Hematopoietic multipotent progenitor cell treated with erythropoietin and hydrocortisone succinate and interleukin-3 and kit ligand, for 8 days (in vitro differentiated cells): ENCODE measurements at regions not wholly inside any gene's neighbourhood (a gene's known extent, or its start where the extent isn't known, plus 50 kb on each side); places are given as distances from the start of the nearest gene placed in this dataset.
"Not testable (repeated sequence)": the region's sequence is repeated elsewhere in the genome, so short reads cannot be mapped to it uniquely, and the experiment has no call there.

ENCODE experiments used
- DNase-seq: peaks from one replicate; pipeline ENCODE4 v3.0.0-alpha.2; 2015

DNA sequence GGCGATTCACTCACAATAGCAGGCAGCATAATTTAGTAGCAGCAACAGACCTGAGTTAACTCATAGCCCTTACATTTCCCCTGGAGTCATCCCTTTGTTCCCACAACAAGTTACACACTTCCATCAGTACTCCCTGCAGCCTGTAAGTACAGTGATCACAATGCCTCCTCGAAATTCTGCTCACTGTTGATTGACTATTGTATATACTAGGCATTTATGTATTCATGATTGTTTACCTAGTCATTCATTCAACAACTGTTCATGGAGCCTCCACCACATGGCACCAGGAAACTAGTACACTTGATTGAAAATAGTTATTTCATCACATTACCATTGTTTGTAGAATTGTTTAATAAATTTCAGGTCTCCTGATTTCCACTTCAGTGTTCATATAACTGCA lies 71.4 kb upstream of the P3H2 start:
- no peak for DNase-seq

DNA sequence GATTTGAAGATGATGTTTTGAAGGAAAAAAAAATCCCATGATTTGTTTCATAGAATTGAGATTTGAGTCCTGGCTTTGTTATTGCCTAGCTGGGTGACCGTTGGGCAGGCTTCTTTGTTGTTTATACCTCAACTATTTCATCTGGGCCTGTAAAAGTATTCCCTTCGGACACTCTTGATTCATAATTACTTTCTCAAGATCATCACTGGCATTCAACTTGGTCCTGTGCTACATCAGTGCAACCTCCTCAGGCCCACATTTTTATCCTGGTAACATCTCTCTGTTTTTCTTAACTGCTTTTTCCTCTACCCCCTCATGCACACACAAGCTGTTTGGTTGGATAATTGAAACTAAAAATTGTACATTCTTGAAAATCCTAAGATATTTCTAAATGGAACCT lies 67.5 kb upstream of the P3H2 start:
- DNase-seq = no peak

DNA sequence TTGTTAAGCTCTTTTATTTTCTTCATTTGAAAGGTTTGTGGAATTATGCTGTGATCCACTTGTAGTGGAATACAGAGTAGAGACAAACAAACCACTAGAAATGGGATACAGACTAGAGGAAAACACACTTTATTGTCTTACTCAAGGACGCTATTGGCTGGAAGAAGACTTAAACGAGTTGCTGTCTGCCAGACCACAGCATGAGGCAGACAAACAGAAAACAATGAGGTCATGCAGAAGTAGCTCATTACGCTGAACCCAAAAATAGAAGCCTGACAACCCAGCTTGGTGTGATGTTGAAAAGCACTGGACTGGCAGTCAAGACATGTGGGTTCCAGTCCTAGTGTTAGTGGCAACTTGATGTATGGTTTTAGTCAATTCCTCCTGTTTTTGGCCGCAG lies 62.4 kb upstream of the P3H2 start:
- no peak for DNase-seq

DNA sequence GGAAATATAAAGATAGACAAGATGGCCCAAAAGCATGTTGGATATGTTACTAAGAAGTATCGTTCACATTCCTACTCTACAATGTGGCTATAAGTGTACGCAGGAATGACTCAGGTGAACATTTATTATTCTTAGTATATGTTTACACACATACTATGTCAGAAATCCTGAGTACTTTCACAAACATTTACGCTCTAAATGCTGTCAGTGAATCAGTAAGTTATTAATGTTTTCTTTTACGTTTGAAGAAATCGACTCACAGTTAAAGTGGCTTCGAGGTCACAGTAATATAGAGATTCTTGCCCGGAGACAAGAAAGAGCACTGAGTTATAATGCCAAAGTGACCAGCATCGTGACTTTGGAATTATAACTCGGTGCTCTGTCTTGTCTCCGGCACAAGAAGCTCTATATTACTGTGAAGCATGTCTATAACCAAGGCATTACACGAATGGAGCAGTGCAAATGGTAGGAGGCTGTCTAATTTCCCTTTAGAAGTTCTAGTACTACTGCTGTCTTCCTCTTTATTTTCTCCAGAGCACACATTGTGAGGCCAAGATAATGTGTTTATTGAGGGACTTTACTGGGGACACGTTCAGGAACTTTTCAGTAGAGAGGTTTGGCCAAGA lies 61.8 kb upstream of the P3H2 start:
- no peak for DNase-seq

DNA sequence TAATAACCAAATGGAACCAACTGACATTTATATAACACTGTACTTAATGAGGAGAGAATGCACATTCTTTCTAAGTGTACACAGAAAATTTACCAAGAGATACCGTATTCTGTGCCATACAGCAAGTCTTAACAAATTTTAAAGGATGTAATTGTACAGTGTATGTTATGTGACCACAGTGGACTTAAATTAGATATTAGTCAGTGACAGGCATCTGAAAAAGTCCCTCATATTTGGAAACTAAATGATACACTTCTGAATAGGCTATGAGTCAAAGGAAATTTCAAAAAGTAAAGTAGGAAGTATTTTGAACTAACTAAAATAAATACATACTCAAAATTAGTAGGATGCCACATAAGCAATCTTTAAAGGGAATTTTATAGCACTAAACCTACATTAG lies 59.6 kb upstream of the P3H2 start:
- DNase-seq = no peak

DNA sequence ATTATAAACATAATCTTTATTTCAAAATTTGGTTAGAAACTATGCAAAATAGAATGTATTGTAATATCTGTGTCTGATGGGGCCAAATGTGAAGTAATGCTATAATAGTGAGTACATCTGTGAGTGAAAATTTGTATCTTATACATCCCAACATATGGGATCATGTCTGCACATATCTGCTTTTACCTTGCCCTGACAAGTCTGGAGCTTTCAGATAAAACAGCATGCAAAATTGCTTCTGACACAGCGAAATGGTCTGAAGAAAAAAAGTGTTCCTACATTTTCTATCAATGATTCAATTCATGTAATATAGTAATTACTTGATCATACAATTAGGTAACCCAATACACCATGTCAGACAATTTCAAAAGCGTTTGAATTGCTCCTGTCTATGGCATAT lies 58.1 kb upstream of the P3H2 start:
- peak; percentile 69 for DNase-seq

DNA sequence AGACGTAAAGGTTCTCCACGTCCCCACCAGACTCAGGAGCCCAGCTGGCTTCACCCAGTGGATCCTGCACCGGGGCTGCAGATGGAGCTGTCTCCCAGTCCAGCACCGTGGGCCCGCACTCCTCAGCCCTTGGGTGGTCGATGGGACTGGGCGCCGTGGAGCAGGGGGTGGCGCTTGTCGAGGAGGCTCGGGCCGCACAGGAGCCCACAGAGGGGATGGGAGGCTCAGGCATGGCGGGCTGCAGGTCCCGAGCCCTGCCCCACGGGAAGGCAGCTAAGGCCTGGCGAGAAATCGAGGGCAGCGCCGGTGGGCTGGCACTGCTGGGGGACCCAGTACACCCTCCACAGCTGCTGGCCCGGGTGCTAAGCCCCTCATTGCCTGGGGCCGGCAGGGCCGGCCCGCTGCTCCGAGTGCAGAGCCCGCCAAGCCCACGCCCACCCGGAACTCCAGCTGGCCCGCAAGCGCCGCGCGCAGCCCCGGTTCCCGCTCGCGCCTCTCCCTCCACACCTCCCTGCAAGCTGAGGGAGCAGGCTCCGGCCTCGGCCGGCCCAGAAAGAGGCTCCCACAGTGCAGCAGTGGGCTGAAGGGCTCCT lies 56.3 kb upstream of the P3H2 start:
- not testable (repeated sequence) for DNase-seq

DNA sequence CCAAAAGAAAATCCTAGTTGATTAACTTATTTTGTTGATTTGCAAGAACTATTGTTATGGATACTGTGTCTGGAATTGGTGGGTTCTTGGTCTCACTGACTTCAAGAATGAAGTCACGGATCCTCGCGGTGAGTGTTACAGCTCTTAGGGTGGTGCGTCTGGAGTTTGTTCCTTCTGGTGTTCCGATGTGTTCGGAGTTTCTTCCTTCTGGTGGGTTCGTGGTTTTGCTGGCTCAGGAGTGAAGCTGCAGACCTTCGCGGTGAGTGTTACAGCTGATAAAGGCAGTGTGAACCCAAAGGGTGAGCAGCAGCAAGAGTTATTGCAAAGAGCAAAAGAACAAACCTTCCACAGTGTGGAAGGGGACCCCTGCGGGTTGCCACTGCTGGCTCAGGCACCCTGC lies 55.4 kb upstream of the P3H2 start:
- DNase-seq = peak; percentile 43

DNA sequence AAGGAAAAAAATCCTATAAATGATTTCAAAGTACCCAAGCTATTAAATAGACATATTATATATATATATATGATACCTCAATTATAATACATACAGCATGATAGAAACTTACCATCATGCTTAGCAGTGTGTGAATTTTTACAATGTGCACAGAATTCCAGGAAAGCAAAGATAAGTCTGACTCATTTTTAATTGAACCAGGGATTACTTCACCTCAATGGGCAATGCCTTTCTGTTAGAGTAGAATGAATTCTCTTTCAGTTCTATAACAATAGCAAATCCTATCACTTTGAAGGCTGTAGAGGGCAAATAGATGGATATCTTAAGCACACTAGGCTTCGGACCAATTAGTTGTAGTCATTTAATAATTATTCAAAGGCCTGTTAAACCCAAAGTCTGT lies 54.8 kb upstream of the P3H2 start:
- DNase-seq = no peak

DNA sequence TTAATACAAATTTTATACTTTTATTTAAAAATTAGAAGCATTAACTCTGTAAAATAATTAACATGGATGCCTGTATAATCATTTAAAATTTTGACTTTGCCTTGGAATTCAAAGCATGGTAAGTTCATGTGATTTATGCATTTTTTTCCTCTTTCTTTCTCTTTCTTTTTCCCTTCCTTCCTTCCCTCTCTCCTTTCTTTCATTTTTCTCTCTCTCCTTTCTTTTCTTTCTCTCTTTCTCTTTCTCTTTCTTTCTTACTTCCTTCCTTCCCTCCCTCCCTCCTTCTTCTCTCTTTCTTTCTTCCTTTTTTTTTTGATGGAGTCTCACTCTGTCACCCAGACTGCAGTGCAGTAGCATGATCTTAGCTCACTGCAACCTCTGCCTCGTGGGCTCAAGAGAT lies 53.8 kb upstream of the P3H2 start:
- no peak for DNase-seq

DNA sequence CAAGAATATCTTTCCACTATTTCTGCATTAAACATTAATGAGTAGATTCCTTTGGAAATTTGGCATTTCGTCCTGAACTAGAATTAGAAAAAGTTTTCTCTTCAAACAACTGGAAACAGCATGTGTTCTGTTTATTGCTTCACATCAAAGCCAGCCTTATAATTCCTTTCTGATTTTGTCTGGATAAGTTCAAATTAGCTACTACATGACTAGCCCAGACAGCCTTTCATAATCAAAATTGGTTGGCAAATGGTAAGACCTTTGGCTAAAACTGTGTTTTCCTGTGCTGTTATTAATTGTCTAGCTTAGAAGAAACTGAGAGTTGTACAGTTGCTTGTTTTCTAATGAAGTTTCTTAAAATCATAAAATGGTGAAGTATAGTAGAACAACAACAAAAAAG lies 52.7 kb upstream of the P3H2 start:
- no peak for DNase-seq

DNA sequence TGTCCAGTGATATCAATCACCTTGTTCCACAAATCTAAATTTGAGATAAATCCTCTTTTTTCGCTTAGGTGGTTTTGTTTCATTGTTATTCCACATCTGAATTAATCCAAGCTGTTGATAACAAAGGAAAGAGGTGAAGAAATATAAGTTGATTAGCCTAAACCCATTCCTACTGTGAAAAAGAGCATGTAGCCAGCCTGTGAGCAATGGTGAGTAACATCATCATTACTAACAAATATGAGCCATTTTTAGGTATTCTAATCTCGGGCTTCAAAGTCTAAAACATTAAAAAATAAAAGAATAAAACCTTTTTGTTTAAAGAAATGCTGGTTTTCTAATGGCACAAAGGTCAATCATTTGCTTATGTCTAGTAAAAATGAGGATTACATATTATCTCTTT lies 52.1 kb upstream of the P3H2 start:
- no peak for DNase-seq
